ENCODE measurements at regions not wholly inside any gene's neighbourhood (a gene's known extent, or its start where the extent isn't known, plus 50 kb on each side); places are given as distances from the start of the nearest gene placed in this dataset.
A peak's percentile ranks its signal among the peaks of the same experiment; 100 is the strongest.
"Not testable (repeated sequence)": the region's sequence is repeated elsewhere in the genome, so short reads cannot be mapped to it uniquely, and the experiment has no call there.

- no peak for DNase-seq (ENCODE audit: low read depth)
Measured at GRCh38 chr11:69887330-69887729, 68.1 kb upstream of the FGF3 start.

- no peak for DNase-seq (ENCODE audit: low read depth)
Measured at GRCh38 chr11:69887841-69888427, 68.7 kb upstream of the FGF3 start.

- peak; percentile 32 for DNase-seq (ENCODE audit: low read depth)
Measured at GRCh38 chr11:69888483-69889181, 69.4 kb upstream of the FGF3 start.

- DNase-seq (ENCODE audit: low read depth), result no peak
Measured at GRCh38 chr11:69889400-69890318, 70.4 kb upstream of the FGF3 start.

- DNase-seq (ENCODE audit: low read depth), result no peak
Measured at GRCh38 chr11:69890476-69890875, 71.3 kb upstream of the FGF3 start.

- DNase-seq (ENCODE audit: low read depth), result no peak
Measured at GRCh38 chr11:69891421-69892236, 72.4 kb upstream of the FGF3 start.

- no peak for DNase-seq (ENCODE audit: low read depth)
Measured at GRCh38 chr11:69892237-69892985, 73.2 kb upstream of the FGF3 start.

GRCh38 chr11:69892986-69893555, 73.9 kb upstream of the FGF3 start:
- no peak for DNase-seq (ENCODE audit: low read depth)

- no peak for DNase-seq (ENCODE audit: low read depth)
Measured at GRCh38 chr11:69893631-69894030, 74.4 kb upstream of the FGF3 start.

GRCh38 chr11:69894181-69894611, 75.0 kb upstream of the FGF3 start:
- DNase-seq (ENCODE audit: low read depth), result no peak

- no peak for DNase-seq (ENCODE audit: low read depth)
Measured at GRCh38 chr11:69894648-69895047, 75.4 kb upstream of the FGF3 start.

GRCh38 chr11:69896250-69896649, 77.0 kb upstream of the FGF3 start:
- DNase-seq (ENCODE audit: low read depth), result no peak

GRCh38 chr11:69898123-69898522, 78.9 kb upstream of the FGF3 start:
- DNase-seq (ENCODE audit: low read depth), result no peak

- no peak for DNase-seq (ENCODE audit: low read depth)
Measured at GRCh38 chr11:69899957-69900821, 81.0 kb upstream of the FGF3 start.

GRCh38 chr11:69900822-69901302, 81.6 kb upstream of the FGF3 start:
- not testable (repeated sequence) for DNase-seq (ENCODE audit: low read depth)

GRCh38 chr11:69902337-69902736, 83.1 kb upstream of the FGF3 start:
- no peak for DNase-seq (ENCODE audit: low read depth)

GRCh38 chr11:69903211-69903610, 84.0 kb upstream of the FGF3 start:
- DNase-seq (ENCODE audit: low read depth), result no peak

- no peak for DNase-seq (ENCODE audit: low read depth)
Measured at GRCh38 chr11:69904161-69904973, 85.2 kb upstream of the FGF3 start.

- no peak for DNase-seq (ENCODE audit: low read depth)
Measured at GRCh38 chr11:69904974-69905535, 85.8 kb upstream of the FGF3 start.
